Coronary artery (tissue), 2 donors: ENCODE measurements at regions not wholly inside any gene's neighbourhood (a gene's known extent, or its start where the extent isn't known, plus 50 kb on each side); places are given as distances from the start of the nearest gene placed in this dataset.

Source experiments
- DNase-seq: peaks from one replicate; pipeline ENCODE4 v3.0.0-alpha.2; 2017; ENCODE audit warnings: low spot score
- H3K27ac ChIP-seq, 2 donors: fragments of 200-600 bp; sonication (generic); one replicate each; pipeline ENCODE4 v1.5.1; 2016 to 2019
- H3K4me3 ChIP-seq: fragments of 200-600 bp; sonication (generic); 2 replicates; pipeline ENCODE4 v1.5.1; 2016; ENCODE audit warnings: mild to moderate bottlenecking, moderate library complexity
- TF ChIP-seq, protein P1 (sequence below): fragments of 200-600 bp; sonication (generic); IDR thresholded peaks from one replicate; pipeline ENCODE4 v1.5.1; 2019; ENCODE audit warnings: antibody characterized with exemption

DNA sequence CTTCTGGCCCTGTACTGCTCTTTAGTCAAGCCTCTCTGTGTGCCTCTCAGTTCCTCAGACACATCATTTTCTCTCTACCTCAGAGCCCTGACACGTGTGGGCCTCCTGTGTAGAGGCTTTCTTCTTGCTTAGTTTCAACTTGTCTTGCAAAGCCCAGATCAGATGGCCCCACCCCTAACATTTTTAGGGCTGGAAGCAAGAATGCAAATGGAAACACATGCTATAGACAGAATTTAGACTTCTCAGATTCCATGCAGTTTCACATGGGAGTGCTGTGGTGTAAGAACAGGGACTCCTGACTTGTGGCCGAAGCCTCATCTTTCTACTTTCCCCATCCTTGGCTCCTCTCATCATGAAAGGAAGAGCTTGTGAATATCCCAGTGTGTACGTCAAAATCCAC is 350.7 kb downstream of the DCHS2 start:
- Histone ChIP-seq H3K4me3 (no peak overlapping the region), H3K27ac (no peak overlapping the region)
- DNase-seq = no peak
- TF ChIP-seq, protein P1, sequence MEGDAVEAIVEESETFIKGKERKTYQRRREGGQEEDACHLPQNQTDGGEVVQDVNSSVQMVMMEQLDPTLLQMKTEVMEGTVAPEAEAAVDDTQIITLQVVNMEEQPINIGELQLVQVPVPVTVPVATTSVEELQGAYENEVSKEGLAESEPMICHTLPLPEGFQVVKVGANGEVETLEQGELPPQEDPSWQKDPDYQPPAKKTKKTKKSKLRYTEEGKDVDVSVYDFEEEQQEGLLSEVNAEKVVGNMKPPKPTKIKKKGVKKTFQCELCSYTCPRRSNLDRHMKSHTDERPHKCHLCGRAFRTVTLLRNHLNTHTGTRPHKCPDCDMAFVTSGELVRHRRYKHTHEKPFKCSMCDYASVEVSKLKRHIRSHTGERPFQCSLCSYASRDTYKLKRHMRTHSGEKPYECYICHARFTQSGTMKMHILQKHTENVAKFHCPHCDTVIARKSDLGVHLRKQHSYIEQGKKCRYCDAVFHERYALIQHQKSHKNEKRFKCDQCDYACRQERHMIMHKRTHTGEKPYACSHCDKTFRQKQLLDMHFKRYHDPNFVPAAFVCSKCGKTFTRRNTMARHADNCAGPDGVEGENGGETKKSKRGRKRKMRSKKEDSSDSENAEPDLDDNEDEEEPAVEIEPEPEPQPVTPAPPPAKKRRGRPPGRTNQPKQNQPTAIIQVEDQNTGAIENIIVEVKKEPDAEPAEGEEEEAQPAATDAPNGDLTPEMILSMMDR = no peak

DNA sequence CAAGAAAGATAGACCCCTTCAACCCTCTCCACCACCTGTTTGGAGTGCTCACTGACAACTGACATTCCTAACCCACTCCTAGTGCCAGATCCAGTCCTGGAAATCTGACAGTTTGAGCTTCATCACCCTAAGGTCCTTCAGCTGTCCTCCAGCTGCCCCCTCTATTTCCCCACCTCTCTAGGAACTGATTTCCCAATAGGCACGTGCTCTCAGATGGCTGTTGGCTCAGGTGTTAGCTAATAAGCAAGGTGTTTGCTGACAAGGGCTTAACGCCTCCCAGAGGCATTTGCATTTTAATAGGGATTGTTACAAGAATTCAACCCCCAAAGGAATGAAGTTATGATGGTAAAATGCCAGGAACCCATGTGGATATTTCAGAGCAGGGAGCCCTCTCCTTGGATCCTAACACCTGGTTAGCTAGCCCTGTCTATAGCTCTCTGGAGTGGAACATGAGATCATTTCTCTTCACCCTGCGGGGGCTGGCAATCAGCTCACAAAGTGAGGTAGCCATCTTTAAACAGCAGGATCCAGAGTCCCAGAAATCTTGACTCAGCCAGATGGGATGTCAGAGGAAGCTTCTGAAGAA is 348.5 kb upstream of the SFRP2 start:
- Histone ChIP-seq H3K27ac (no peak overlapping the region), H3K4me3 (no peak overlapping the region)
- DNase-seq = no peak
- TF ChIP-seq, protein P1 = no peak

DNA sequence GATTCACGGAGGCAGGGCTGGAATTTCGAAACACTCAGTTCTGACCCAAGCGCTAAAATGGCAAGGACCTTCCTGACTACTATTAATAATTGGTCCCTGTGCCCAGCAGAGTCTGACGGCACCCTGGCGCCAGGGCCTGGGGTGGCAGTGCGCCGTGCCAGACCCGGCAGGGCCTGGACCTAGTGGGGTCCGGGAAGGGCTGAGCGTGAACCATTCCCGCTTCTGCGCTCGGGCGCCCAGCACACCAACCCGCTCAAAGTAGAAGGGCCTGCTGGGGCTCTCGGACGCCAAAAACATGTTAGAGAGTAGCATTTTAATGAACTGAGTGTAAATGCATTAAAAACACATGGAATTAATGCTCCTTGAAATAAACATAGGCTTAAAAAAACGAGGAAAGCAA is 346.7 kb upstream of the SFRP2 start:
- Histone ChIP-seq H3K4me3 (no peak overlapping the region), H3K27ac (no peak overlapping the region)
- DNase-seq = no peak
- TF ChIP-seq, protein P1 = no peak

DNA sequence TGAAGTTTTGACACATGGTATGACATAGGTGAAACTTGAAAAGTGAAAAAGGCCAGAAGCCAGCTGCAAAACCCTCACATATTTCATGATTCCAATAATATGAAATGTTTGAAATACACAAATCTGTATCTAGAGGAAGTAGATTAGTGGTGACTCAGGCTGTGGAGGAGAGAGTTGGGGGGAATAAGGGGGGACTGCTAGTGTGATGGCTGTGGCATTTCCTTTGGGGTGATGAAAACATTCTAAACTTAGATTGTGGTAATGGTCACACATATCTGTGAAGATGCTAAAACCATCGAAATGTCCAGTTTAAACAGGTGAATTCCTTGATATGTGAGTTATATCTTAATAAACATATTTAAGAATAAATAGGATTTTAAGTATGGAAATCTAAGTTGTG is 343.5 kb upstream of the SFRP2 start:
- Histone ChIP-seq H3K4me3 (no peak overlapping the region), H3K27ac (no peak overlapping the region)
- TF ChIP-seq, protein P1 = no peak
- DNase-seq = no peak

DNA sequence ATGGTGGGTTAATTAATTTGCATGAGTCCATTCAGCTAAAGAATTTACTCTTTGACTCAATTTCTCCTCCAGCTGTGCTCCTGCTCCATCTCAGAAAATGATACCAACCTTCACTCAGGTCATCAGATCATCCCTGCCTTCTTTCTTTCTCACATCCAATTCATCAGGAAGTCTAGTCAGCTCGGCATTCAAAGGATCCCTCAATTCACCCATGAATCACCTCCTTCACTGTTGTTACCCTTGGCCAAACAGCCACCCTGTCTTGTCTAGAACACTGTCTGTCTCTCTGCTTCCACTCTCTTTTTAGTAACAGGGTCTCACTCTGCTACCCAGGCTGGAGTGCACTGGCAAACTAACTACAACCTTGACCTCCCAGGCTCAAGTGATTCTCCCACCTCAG is 337.4 kb upstream of the SFRP2 start:
- H3K4me3 ChIP-seq = no peak overlapping the region
- TF ChIP-seq, protein P1 = no peak
- H3K27ac ChIP-seq = no peak overlapping the region
- no peak for DNase-seq

DNA sequence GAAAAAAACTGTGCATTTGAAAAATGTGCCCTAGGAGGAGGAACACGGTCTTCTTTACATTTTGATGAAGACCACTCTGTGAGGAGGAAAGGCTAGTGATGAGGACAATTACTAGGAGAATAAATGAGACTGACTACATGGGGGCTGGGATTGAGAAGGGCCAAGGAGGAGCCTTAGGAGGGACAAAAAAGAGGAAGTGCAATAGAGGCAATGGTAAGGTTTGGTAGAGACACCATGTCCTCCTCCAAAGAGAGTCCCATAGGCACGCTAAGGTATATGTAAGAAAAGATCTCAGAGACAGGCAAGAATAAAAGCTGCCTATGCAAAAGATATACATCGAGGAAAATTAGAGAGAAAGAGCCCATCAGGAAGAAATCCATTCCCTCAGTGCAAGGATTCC is 336.5 kb upstream of the SFRP2 start:
- no peak overlapping the region for H3K4me3 ChIP-seq
- TF ChIP-seq, protein P1 = no peak
- no peak overlapping the region for H3K27ac ChIP-seq
- DNase-seq = no peak

DNA sequence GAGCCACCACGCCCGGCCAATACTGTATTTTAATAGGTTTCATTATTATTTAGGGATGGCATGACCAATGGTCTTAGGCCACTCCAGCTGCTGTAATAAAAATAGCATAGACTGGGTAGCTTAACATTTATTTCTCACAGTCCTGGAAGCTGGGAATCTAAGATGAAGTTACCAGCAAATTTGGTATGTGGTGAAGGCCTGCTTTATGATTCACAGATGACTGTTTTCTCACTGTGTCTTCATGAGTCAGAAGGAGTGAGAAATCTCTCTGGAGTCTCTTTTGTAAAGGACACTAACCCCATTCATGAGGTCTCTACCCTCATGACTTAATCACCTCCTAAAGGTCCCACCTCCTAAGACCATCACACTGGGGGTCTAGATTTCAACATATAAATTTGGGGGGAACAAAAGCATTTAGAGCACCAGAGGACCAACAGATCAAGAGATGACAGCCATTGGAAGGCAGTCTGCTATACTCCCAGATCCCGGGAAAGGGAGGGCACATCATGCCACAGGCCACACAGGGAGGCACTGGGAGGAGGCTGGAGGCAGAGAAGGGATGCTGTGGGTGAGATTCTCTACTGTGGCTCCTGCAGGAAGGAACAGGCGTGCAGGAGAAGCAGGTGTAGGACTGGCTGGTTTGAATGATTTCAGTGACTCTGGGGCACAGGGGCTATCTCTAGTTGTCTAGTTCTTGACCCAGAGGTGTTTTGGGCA is 335.8 kb upstream of the SFRP2 start:
- Histone ChIP-seq H3K4me3 (no peak overlapping the region), H3K27ac (no peak overlapping the region)
- DNase-seq = no peak
- TF ChIP-seq, protein P1 = no peak
